K562 (cell line): ENCODE measurements at regions not wholly inside any gene's neighbourhood (a gene's known extent, or its start where the extent isn't known, plus 50 kb on each side); places are given as distances from the start of the nearest gene placed in this dataset.

ENCODE experiments used
- ATAC-seq: fragments of 200-7000 bp; cut with Tn5 transposase; 3 replicates; pipeline ENCODE4 v1.9.1; 2020; ENCODE audit warnings: moderate library complexity
- BruUV-seq: library from RNA; stranded (reverse); fragments of 400-500 nt; replicated peaks from 2 replicates; lab custom pipeline; 2021; lab: Mats Ljungman, UMichigan
- CTCF ChIA-PET: fragments of 300-600 bp; formaldehyde crosslinking; extraction: SDS; loops from one replicate; lab custom pipeline; 2021; ENCODE audit warnings: low intra/inter-chr PET ratio; lab: Yijun Ruan, JAX
- POLR2A ChIA-PET: fragments of 300-600, 350-650 bp; sonication (Branson Sonifier 250); formaldehyde crosslinking; extraction: SDS; loops from one replicate; lab custom pipeline; 2021; ENCODE audit warnings: antibody characterized with exemption, inconsistent platforms; lab: Yijun Ruan, JAX
- DNase-seq, 4 experiments: peaks; one replicate each; pipeline versions ENCODE4 v3.0.0 to v3.0.0-alpha.2; 2011 to 2018; ENCODE audit warnings: low spot score in 3 of 4, mixed read lengths in 3 of 4; ENCODE audit errors: extremely low read depth in 1 of 4
- FAIRE-seq: peaks from 2 replicates; lab custom pipeline; 2011; peaks lifted over from hg19 to GRCh38; lab: Jason Lieb, UNC
- H2AFZ ChIP-seq: 2 replicates; pipeline ENCODE4 v1.6.0; 2011; ENCODE audit warnings: low read depth, low read length, control low read depth, inconsistent platforms
- H3K27ac ChIP-seq: fragments of 200-600 bp; 3 replicates; pipeline ENCODE4 v1.8.0; 2011; ENCODE audit warnings: low read depth, mild to moderate bottlenecking, control low read depth, inconsistent platforms, low read length, moderate library complexity, mixed read lengths; ENCODE audit errors: extremely low read depth
- H3K27me3 ChIP-seq, 2 experiments: fragments of 300-600 bp in 1 of 2; 2 replicates in 1 of 2; 3 replicates in 1 of 2; pipeline versions ENCODE4 v1.6.0 to v1.8.0; 2011; ENCODE audit warnings: inconsistent platforms in 2 of 2, low read length in 2 of 2, mild to moderate bottlenecking in 1 of 2, mixed read lengths in 1 of 2, moderate library complexity in 1 of 2; ENCODE audit not compliant: control insufficient read depth in 2 of 2, insufficient read depth in 2 of 2
- H3K36me3 ChIP-seq: fragments of 300-600 bp; 3 replicates; pipeline ENCODE4 v1.8.0; 2011; ENCODE audit warnings: mild to moderate bottlenecking, low read length, inconsistent platforms; ENCODE audit not compliant: control insufficient read depth, insufficient read depth
- H3K4me1 ChIP-seq, 2 experiments: fragments of 200-600 bp in 1 of 2; replicated peaks in 1 of 2; 2 replicates in 1 of 2; 3 replicates in 1 of 2; pipeline versions ENCODE4 v1.5.1 to v1.8.0; 2011; ENCODE audit warnings: inconsistent platforms in 2 of 2, low read length in 2 of 2, mild to moderate bottlenecking in 1 of 2, mixed read lengths in 1 of 2, moderate library complexity in 1 of 2; ENCODE audit not compliant: control insufficient read depth in 2 of 2, insufficient read depth in 2 of 2
- H3K4me2 ChIP-seq: 2 replicates; pipeline ENCODE4 v1.6.1; 2011; ENCODE audit warnings: low read length, control low read depth, inconsistent platforms, mixed read lengths; ENCODE audit not compliant: insufficient read depth
- H3K4me3 ChIP-seq: fragments of 200-600 bp; sonication (generic), shearing (Covaris generic); 2 replicates; pipeline ENCODE4 v1.5.1; 2016; ENCODE audit warnings: control low read depth, inconsistent platforms
- H3K79me2 ChIP-seq: fragments of 200-600 bp; 3 replicates; pipeline ENCODE4 v1.8.0; 2011; ENCODE audit warnings: low read length, inconsistent platforms; ENCODE audit not compliant: control insufficient read depth, insufficient read depth
- H3K9ac ChIP-seq, 2 experiments: 2 replicates each; pipeline versions ENCODE4 v1.6.0 to v1.6.1; 2011; ENCODE audit warnings: low read depth in 2 of 2, low read length in 2 of 2, control low read depth in 1 of 2, inconsistent platforms in 1 of 2, mild to moderate bottlenecking in 1 of 2, mixed read lengths in 1 of 2; ENCODE audit not compliant: insufficient read depth in 1 of 2
- H3K9me1 ChIP-seq: one replicate; pipeline ENCODE4 v1.6.0; 2011; ENCODE audit warnings: inconsistent platforms, mild to moderate bottlenecking, low read length, moderate library complexity; ENCODE audit not compliant: control insufficient read depth, insufficient read depth
- H3K9me3 ChIP-seq: replicated peaks from 2 replicates; pipeline ENCODE4 v1.5.1; 2011; ENCODE audit warnings: low read depth, low read length, inconsistent platforms; ENCODE audit not compliant: control insufficient read depth, insufficient read depth
- H4K20me1 ChIP-seq: replicated peaks from 2 replicates; pipeline ENCODE4 v1.6.1; 2011; ENCODE audit warnings: low read length, inconsistent platforms, mixed read lengths; ENCODE audit not compliant: control insufficient read depth, insufficient read depth
- BRD4 ChIP-seq: fragments of 200-600 bp; sonication (generic); IDR thresholded peaks from 2 replicates; pipeline ENCODE4 v1.6.1; 2017; ENCODE audit warnings: inconsistent platforms
- HMBOX1 ChIP-seq: sonication (generic); IDR thresholded peaks from 2 replicates; pipeline ENCODE4 v1.6.1; 2016
- HSF4 ChIP-seq: fragments of 250-450 bp; sonication (Bioruptor Pico); IDR thresholded peaks from 2 replicates; pipeline ENCODE4 v2.1.2; 2022; ENCODE audit warnings: mild to moderate bottlenecking, moderate library complexity, borderline replicate concordance
- MCM7 ChIP-seq, 2 experiments: fragments of 450-650 bp; IDR thresholded peaks; 2 replicates each; pipeline ENCODE4 v1.6.1; 2016 to 2018
- NCOA4 ChIP-seq: fragments of 450-650 bp; IDR thresholded peaks from 2 replicates; pipeline ENCODE4 v1.6.1; 2018; ENCODE audit warnings: mild to moderate bottlenecking; ENCODE audit not compliant: partially characterized antibody
- NFIC ChIP-seq: fragments of 450-650 bp; IDR thresholded peaks from 2 replicates; pipeline ENCODE4 v1.6.1; 2017; ENCODE audit warnings: mild to moderate bottlenecking, inconsistent platforms
- STAT5B ChIP-seq: fragments of 250-450 bp; sonication (Bioruptor Pico); IDR thresholded peaks from 2 replicates; pipeline ENCODE4 v1.8.0; 2021; ENCODE audit warnings: mild to moderate bottlenecking, inconsistent platforms
- ZBED1 ChIP-seq: IDR thresholded peaks from 2 replicates; pipeline ENCODE4 v1.6.1; 2014
- ZBTB5 ChIP-seq: fragments of 450-650 bp; IDR thresholded peaks from 2 replicates; pipeline ENCODE4 v1.6.1; 2017; ENCODE audit warnings: antibody characterized with exemption
- ZNF668 ChIP-seq: fragments of 250-450 bp; sonication (Bioruptor Pico); IDR thresholded peaks from 2 replicates; pipeline ENCODE4 v1.8.0; 2022; ENCODE audit warnings: mild to moderate bottlenecking, inconsistent platforms
- ZZZ3 ChIP-seq: fragments of 450-650 bp; IDR thresholded peaks from 2 replicates; pipeline ENCODE4 v1.6.1; 2016; ENCODE audit warnings: antibody characterized with exemption, mild to moderate bottlenecking, moderate library complexity
- WGBS: fragments of 100-300 bp; shearing (Covaris generic); methylation state at CpG from one replicate; pipeline ENCODE4 v1.1.6; 2016; ENCODE audit warnings: low coverage, mixed read lengths; ENCODE audit not compliant: insufficient coverage; ENCODE audit errors: missing lambda C conversion rate; 5-methylcytosine and 5-hydroxymethylcytosine counted together
- in situ Hi-C: fragments of 300-500 bp; cut with MboI; formaldehyde crosslinking; loops from 4 replicates; pipeline ENCODE4 v1.15.0; 2018; ENCODE audit warnings: inconsistent platforms, mixed read lengths
- intact Hi-C: fragments of 100-400 bp; cut with micrococcal nuclease; formaldehyde crosslinking; loops from 2 replicates; pipeline ENCODE4 v1.14.2; 2022

- ChIA-PET POLR2A (no interaction called here), CTCF (no interaction called here)
- intact Hi-C loops = no loop called here
- Histone ChIP-seq H3K9ac (no peak overlapping the region), H3K79me2 (no peaks in the 10 kb centered on the region), H4K20me1 (no peaks in the 10 kb centered on the region), H3K4me3 (no peak overlapping the region), H3K27me3 (no peaks in the 10 kb centered on the region)
- 0% methylated on average over 2 of the region's 2 CpGs for WGBS
- no peak for FAIRE-seq
- DNase-seq = no peak
- BruUV-seq = no TSS peak
- TF ChIP-seq MCM7 (IDR thresholded peaks at IDR 0.05) (no peak), ZBED1 (no peak), ZZZ3 (no peak), NCOA4 (no peak), NFIC (no peak), HMBOX1 (no peak), BRD4 (no peak), ZNF668 (CRISPR knock-in tag) (no peak), STAT5B (CRISPR knock-in tag) (no peak), ZBTB5 (no peak), HSF4 (CRISPR knock-in tag) (no peak)
- TF ChIP-seq, all 486 proteins: peak for 0
- no peaks in the 10 kb centered on the region for H3K9me1 ChIP-seq
- H3K4me1 ChIP-seq = no peaks in the 10 kb centered on the region
- in situ Hi-C loops = no loop called here
- H3K36me3 ChIP-seq = no peaks in the 10 kb centered on the region
- no peaks in the 10 kb centered on the region for H3K9me3 ChIP-seq
- no peak overlapping the region for H3K27ac ChIP-seq
- no peak for ATAC-seq
- H2AFZ ChIP-seq = no peak overlapping the region
- H3K4me2 ChIP-seq = no peak overlapping the region
Observed at GRCh38 chr5:91535499-91535898, 152.4 kb upstream of the ARRDC3 start.
